ENCODE measurements at regions not wholly inside any gene's neighbourhood (a gene's known extent, or its start where the extent isn't known, plus 50 kb on each side); places are given as distances from the start of the nearest gene placed in this dataset.

GRCh38 chr18:65146482-65147021, 604.3 kb upstream of the CDH7 start:
- intact Hi-C loops (cut with DNase I, micrococcal nuclease): no loop called here
- no peak for ATAC-seq
- H3K4me1 ChIP-seq (ENCODE audit: low read depth): no peaks in the 10 kb centered on the region

GRCh38 chr18:65145312-65145711, 605.5 kb upstream of the CDH7 start:
- no peaks in the 10 kb centered on the region for H3K4me1 ChIP-seq (ENCODE audit: low read depth)
- H3K4me3 ChIP-seq: no peak overlapping the region
- H3K9me3 ChIP-seq: no peaks in the 10 kb centered on the region
- intact Hi-C loops (cut with DNase I, micrococcal nuclease): no loop called here
- DNase-seq: no peak
- no peak for TF ChIP-seq CTCF (IDR thresholded peaks at IDR 0.05)
- H3K36me3 ChIP-seq (ENCODE audit: low read depth): no peaks in the 10 kb centered on the region
- no peak for ATAC-seq

More at GRCh38 chr18:65146482-65147021, 604.3 kb upstream of the CDH7 start:
- H3K36me3 ChIP-seq (ENCODE audit: low read depth): no peaks in the 10 kb centered on the region
- no peak overlapping the region for H3K4me3 ChIP-seq
- no peak for TF ChIP-seq CTCF (IDR thresholded peaks at IDR 0.05)
- H3K9me3 ChIP-seq: no peaks in the 10 kb centered on the region
- DNase-seq: no peak

GRCh38 chr18:65133610-65134009, 617.2 kb upstream of the CDH7 start:
- DNase-seq (no peak), ATAC-seq (no peak)
- no peak for TF ChIP-seq CTCF (IDR thresholded peaks at IDR 0.05)
- Histone ChIP-seq H3K4me1 (ENCODE audit: low read depth) (no peaks in the 10 kb centered on the region), H3K9me3 (no peaks in the 10 kb centered on the region), H3K4me3 (no peak overlapping the region), H3K36me3 (ENCODE audit: low read depth) (no peaks in the 10 kb centered on the region)
- intact Hi-C loops (cut with DNase I, micrococcal nuclease): no loop called here

GRCh38 chr18:65124633-65125032, 626.2 kb upstream of the CDH7 start:
- intact Hi-C loops (cut with DNase I, micrococcal nuclease): no loop called here
- H3K9me3 ChIP-seq: peaks cover 15% of the 10 kb centered on the region
- DNase-seq (no peak), ATAC-seq (no peak)
- TF ChIP-seq CTCF (IDR thresholded peaks at IDR 0.05): no peak
- H3K4me1 ChIP-seq (ENCODE audit: low read depth): no peaks in the 10 kb centered on the region
- no peak overlapping the region for H3K4me3 ChIP-seq
- no peaks in the 10 kb centered on the region for H3K36me3 ChIP-seq (ENCODE audit: low read depth)

GRCh38 chr18:65103864-65104263, 646.9 kb upstream of the CDH7 start:
- H3K4me3 ChIP-seq: no peak overlapping the region
- H3K9me3 ChIP-seq: no peaks in the 10 kb centered on the region
- H3K4me1 ChIP-seq (ENCODE audit: low read depth): no peaks in the 10 kb centered on the region
- TF ChIP-seq CTCF (IDR thresholded peaks at IDR 0.05): no peak
- no peaks in the 10 kb centered on the region for H3K36me3 ChIP-seq (ENCODE audit: low read depth)
- no peak for DNase-seq
- no peak for ATAC-seq
- intact Hi-C loops (cut with DNase I, micrococcal nuclease): no loop called here

GRCh38 chr18:65093346-65093745, 657.5 kb upstream of the CDH7 start:
- H3K9me3 ChIP-seq: no peaks in the 10 kb centered on the region
- H3K4me1 ChIP-seq (ENCODE audit: low read depth): no peaks in the 10 kb centered on the region
- no peak for DNase-seq
- H3K4me3 ChIP-seq: no peak overlapping the region
- no peaks in the 10 kb centered on the region for H3K36me3 ChIP-seq (ENCODE audit: low read depth)
- no peak for ATAC-seq
- no peak for TF ChIP-seq CTCF (IDR thresholded peaks at IDR 0.05)
- intact Hi-C loops (cut with DNase I, micrococcal nuclease): no loop called here

Data from mucosa of descending colon (tissue), 3 donors.